Ammon's horn (tissue), 1 donor: ENCODE measurements at regions not wholly inside any gene's neighbourhood (a gene's known extent, or its start where the extent isn't known, plus 50 kb on each side); places are given as distances from the start of the nearest gene placed in this dataset.
A peak's percentile ranks its signal among the peaks of the same experiment; 100 is the strongest.

Experiments used
- DNase-seq: peaks from one replicate; pipeline ENCODE4 v3.0.0-alpha.2; 2016; ENCODE audit warnings: low spot score

GRCh38 chr7:16978358-16979244, 96.8 kb upstream of the AGR3 start:
- no peak for DNase-seq

DNA sequence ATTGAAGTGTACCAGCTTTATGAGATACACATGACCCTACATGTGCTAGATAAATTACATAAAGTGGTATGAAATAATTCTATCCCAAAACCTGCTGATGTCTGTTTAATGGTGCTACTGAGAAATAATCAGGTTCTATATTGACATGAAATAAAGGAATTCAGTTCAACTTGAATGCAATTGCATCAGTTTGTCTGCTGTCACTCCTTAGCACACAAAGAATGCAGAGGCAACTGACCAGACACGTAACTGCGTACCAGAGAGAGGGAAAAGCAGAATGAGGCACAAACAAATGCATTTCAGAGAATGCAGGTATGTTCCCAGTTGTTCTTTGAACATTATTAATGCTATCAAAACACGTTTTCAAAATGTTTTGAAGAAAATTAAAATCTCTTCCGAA, 98.8 kb upstream of the AGR3 start:
- no peak for DNase-seq

GRCh38 chr7:16982640-16983350, 101.0 kb upstream of the AGR3 start:
- DNase-seq = peak; percentile 77

GRCh38 chr7:16984375-16984774, 102.6 kb upstream of the AGR3 start:
- no peak for DNase-seq

DNA sequence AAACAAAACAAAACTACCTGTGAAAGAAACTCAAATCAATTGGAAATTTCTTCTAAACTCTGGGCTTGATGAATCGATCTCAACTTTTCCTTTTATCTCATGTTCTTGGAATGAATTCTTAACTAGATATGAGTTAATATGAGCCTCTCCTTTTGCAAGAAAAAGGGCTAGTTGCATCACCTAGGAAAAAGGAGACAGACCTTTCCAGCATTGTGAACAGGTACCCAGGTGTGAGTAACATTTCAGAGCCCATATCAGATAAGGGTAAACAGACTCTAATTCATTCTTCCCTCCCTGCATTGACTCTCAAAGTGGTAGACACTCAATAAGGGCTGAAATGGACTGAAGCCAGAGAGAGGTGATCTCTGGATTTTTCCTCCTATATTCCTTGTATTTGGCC, 103.8 kb upstream of the AGR3 start:
- no peak for DNase-seq

- DNase-seq = no peak
These were observed 105.0 kb upstream of the AGR3 start for GRCh38 chr7:16986755-16987154.

- peak; percentile 92 for DNase-seq
These were observed 108.1 kb upstream of the AGR3 start for GRCh38 chr7:16989811-16990413.

- DNase-seq = no peak
These were observed 109.8 kb upstream of the AGR3 start for GRCh38 chr7:16991551-16991950.

- no peak for DNase-seq
These were observed 111.8 kb upstream of the AGR3 start for GRCh38 chr7:16993543-16993942.

GRCh38 chr7:16998481-16999051, 116.8 kb upstream of the AGR3 start:
- no peak for DNase-seq

GRCh38 chr7:16999541-17000267, 117.9 kb upstream of the AGR3 start:
- DNase-seq = no peak

GRCh38 chr7:17005271-17005670, 123.5 kb upstream of the AGR3 start:
- no peak for DNase-seq

- DNase-seq = no peak
These were observed 126.1 kb upstream of the AGR3 start for GRCh38 chr7:17007841-17008240.

DNA sequence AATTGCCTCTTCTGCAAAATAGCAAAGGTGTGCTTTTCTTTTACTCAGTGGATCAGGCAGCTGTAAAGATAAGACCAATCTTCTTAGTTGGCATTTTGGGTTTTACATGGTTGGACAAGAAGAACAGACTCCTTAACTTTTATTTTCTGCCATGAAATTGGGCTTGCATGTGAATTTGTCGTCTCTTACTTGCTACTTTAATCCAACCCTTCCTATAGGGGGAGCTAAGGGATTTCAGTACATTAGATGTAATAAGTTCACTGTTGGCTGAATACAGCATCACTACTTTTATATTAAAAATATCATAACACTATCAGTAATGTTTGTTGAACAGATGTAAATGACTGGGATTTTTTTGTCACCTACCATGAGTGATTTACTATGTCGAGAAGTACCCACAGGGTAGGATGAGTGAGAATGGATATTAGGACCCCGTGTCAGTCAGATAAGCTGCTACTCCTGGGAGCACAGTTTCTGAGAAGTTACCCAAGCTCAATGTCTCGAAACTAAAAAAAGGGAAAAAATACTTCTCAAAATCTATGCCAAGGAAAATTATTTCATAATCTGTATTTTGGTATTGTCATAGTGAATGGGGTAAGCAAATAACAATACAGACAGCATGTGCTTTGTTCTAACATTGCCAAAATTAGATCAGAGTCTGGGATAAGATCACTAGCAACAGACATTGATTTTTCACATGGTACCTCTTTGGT, 127.4 kb upstream of the AGR3 start:
- DNase-seq = no peak

DNA sequence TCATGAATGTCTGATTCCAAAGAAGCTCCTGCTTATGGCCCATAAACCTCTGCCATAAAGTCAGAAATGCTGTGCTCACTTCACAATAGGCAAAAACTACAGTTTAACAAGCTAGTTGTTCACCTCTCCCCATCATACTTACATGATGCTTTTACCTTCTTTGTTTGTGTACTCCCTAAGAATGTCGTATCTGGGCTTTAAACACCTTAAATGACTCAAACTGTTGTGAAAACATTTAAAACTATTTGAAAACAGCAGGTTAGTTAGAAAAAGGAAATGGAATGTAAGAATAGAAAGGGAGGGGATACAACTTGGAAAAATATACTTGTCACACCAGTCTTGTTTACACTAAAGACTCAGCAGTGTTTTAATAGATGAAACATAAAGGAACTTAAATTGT, 128.2 kb upstream of the AGR3 start:
- no peak for DNase-seq

DNA sequence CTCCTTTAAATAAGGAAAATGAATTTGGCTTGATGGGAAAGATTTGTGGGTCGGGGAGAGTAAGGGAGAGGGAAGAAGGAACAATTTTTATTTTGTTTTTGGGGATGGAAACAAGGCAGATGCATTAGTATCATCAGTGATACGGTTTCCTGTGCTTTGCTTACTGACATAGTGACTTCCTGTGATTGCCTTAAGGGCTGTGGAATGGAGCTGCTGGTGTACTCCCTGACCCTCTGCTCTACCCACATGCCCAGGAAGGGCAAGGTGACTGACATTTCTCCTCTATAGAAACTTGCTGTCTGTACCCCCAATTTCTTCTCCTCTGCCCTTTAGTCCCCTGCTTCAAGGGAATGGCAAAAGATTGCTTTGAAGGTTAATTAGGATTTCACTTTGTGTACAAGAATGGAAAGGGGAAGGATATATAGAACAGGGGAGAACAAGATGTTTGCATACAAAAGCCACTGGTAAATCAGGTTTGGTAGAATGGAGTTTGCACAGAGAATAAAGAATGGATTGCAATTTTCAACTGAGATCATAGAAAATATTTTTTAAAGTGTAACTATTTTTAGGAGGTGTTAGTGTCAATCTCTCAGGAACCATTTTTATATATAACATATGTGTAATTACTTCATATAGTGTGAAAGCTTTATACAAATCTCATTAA, 129.0 kb upstream of the AGR3 start:
- DNase-seq = no peak

GRCh38 chr7:17013204-17013603, 131.4 kb upstream of the AGR3 start:
- no peak for DNase-seq

DNA sequence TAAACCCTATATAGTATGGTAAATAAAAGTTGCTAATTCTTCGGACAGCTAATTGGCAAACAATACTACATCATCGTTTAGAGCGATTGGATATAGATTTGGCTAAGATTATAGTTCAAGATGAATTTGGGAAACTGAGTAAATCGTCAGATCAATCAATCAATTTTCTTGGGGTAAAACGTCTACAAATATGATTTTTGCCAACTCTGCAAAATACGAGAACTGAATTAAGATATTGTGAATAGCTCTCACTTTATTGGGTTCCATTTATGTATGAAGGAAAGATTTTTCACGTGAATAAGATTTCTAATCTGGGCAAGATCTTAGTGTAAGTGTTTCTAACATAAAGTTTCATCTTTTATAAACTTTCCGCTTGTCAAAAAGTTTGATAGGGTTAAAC, 132.9 kb upstream of the AGR3 start:
- DNase-seq = no peak

DNA sequence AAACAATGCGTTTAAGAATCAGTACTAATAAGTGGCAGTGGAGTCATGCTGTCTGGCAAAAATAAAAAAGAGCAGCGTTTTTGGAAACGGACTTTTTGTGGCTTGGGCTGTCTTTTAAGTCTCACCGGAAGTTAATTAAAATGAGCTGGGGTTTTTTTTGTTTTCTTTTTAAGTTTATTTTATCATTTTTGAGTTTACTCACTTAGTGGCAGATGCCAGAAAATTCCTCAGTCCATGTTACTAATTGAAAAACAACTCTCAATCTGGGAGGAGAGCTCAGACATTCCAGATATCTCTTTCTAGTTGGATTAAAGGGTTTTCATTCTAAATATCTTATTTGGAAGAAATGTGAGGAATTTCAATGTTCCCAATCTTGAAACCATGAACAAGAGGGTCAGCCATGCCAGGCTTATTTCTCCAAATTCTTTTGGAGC, 133.8 kb upstream of the AGR3 start:
- DNase-seq = no peak

GRCh38 chr7:17016402-17017010, 134.7 kb upstream of the AGR3 start:
- DNase-seq = no peak
